Renal pelvis (tissue), 1 donor: ENCODE measurements at regions not wholly inside any gene's neighbourhood (a gene's known extent, or its start where the extent isn't known, plus 50 kb on each side); places are given as distances from the start of the nearest gene placed in this dataset.

Experiments
- DNase-seq: peaks from one replicate; pipeline ENCODE4 v3.0.0-alpha.2; 2013

DNA sequence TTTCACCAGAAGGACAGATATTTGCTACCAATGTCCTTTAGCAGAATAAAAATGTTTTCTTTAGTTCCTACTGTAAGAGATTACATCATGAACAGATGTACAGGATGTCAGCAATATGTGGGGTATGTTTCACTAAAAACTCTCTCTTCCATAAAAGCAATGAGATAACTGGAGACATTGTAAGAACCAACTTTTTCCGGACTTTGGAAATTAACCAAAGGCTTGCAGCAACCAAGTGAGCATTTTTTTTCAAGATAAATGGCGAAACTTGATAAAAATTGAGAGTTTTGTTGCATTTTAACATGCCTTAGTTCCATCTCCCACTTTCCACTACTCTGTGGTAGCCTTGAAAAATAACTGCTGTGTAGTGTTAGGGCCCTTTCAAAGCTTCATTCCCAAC lies 429.8 kb upstream of the CDH2 start:
- no peak for DNase-seq

DNA sequence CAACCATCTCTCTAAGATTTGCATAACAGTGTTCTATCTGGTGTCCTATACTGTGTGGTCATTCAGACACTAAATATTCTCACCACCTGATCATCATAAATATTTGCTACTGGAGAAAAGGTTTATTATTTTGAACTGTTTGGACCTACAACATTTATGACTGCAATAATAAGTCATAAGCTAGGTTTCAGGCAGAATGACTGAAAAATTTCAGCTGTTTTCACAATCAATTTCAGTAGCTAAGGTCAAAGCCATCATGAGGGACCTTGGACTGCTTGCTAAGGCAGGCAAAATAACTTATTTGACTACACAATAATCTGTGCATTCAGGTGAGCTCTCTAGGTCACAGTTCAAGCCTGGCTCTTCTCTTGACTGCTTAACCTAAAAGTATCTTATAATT lies 425.5 kb upstream of the CDH2 start:
- no peak for DNase-seq

DNA sequence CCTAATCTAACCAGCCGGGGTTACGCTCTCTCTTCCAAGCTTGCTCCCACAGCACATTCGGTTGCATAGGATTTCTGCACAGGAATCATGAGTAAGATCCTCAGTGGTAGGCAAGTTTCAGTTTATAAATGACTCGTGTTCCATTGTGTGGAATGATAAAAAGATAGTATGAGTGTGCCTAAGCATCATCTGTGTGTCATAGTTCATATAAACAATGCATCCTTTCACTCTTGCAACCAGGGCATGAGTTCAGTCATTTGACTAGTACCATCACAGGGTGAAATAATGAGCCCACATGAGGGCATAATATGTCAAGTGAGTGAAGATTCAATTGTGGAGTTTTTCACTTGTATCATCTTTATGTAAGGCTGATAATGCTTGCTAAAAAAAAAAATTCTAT lies 417.1 kb upstream of the CDH2 start:
- no peak for DNase-seq

DNA sequence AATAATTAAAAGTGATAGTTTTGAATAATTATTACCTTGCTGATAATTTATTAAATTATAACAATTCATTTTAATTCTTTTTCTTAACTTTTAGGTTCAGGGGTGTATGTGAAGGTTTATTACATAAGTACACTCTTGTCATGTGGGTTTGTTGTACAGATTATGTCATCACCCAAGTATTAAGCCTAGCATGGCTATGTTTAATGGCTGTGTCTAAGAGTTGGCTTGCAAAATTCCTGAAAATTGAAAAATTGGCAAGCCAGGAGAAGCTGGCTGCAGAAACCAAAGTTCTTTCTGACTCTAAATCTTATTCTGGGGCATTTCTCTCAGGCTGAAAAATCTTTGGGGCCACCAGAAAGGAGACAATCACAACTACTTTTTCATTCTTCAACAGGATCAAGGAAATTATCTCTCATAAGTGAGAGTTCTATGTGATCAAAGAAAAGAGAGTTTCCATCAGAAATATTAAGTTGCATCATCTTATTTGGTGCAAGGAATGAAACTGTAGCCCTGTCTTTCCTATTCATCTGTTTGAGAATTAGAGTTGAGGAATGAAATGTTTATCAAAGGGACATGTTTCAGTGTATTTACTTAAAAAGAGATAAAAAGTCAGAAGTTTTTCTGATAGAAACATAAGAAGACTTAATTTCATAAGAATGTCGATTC lies 412.1 kb upstream of the CDH2 start:
- DNase-seq = no peak

DNA sequence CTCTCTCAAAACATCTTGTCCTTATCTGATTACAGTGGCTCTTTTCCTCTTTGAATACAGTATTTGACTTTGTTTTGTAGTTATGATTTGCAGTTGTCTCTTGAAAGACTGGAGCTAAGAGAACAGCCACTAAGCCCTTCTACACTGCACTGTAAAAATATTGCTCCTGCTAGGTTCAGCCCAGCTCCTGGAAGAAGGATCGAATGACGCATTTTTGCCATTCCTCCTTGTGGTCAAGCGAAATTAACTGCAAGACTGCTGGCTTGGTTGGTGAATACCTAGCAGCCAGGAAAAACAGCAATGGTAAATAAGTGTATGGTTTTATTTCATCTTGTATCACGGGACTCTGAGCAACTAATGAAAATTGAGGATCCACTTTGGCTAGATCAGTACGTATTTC lies 407.8 kb upstream of the CDH2 start:
- peak; percentile 76 for DNase-seq

DNA sequence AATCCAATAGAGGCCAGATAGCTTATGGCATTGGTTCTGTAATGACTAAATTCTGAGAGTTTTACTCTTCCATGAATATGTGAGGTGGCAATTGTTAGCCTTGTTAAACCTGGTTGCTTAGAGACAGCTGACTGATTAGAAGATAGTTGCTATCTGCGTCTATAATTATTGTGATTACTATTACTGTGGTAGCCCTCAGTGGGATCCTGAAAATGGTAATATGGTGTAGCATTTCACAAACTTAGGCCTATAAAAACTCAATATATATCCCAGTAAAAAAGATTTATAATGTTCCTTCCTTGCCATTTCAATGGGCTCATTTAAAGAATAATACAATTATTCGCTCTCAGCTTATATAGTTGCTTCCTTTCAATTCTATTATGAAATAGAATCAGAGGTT lies 405.8 kb upstream of the CDH2 start:
- no peak for DNase-seq

DNA sequence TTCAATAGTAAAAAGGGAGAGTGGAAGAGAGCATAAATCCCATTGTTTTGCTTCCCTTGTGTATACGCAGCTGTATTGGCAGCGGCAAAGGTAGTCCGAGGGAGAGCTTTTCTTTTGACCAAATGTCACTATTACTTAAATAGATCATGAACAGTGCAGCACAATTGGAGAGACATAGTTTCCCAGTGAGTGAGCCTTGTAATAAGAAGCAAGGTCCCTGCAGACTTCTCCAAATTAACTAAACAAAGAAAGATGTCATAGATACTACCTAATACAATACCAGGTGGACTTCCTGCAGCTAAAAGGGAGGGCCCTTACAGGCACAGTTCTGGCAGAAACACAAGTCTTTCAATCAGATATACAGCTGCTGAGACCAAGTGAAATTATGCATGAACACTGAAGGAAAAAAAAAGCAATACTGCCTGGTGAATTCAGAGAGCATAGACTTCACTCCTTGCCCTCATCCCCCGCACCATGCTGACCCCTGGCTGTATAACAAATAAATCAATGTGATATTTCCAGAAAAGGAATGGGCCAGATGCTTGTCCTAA lies 404.7 kb upstream of the CDH2 start:
- DNase-seq = peak; percentile 47

DNA sequence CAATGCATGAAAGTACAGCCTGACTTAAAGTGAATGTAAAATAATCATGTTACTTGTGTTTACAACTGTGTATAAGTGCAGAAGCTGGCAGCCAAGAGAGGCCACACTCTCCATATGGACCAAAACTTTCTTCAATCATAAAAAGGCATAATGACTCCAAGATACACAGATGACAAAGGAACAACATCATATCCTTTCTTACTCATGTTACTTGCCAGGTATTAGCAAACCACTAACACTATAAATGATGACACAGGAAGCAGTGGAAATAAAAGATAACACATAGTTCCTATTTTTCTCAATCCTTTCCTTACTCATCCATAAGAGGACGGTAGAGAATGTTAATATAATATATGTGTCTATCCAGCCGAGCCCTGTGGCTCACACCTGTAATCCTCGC lies 400.0 kb upstream of the CDH2 start:
- DNase-seq = no peak

DNA sequence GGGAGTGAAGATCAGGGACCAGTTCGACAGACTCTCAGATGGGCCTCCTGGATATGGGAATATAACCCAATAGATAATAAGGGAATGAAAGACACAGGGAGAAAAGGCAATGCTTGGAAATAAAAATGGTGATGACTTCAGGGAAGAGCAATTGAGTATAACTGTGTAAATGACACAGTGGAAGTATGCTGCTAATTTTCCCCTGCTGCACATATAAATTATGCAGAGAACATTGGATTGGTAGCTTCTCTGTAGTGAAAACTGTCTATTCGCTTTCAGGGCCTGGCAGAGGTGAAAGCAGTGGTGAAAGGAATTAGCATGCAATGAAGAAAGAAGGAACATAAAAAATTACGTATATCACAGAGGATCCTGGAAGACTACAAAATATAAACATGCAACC lies 398.2 kb upstream of the CDH2 start:
- DNase-seq = no peak

DNA sequence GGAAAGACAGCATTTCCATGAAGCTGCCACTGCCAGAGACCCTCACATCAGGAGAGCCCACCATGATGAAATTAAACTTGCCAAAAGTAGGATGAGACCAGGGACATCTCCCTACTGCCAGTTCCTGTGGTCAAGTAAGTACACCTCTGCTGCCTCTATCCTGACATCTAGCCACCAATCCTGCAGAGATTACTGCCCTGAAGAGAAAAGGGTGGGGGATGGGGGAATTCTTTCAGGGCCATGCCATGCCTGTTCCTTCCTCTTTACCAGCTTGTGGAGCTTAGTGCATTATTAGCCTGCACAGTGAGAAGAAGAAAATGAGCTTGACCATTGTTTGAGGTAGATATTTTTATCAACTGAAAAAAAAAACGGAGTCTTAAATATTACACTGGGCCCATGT lies 397.2 kb upstream of the CDH2 start:
- no peak for DNase-seq

DNA sequence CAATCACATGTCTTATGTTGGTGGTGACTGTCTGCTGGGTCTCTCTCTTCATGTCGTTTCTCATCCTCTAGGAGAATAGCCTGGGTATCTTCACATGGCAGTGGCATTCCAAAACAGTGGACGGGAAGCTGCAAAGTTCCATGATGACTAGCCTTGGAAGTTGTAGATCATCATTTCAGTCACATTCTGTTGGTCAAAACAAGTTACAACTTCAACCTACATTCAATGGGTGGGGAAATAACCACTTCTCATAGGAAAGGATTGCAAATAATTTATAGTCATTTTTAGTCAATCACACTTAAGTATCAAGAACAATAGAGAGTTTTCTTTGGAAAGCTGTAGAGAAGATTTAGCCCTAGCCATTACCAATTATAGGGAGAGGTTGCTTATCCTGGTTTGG lies 395.0 kb upstream of the CDH2 start:
- no peak for DNase-seq

DNA sequence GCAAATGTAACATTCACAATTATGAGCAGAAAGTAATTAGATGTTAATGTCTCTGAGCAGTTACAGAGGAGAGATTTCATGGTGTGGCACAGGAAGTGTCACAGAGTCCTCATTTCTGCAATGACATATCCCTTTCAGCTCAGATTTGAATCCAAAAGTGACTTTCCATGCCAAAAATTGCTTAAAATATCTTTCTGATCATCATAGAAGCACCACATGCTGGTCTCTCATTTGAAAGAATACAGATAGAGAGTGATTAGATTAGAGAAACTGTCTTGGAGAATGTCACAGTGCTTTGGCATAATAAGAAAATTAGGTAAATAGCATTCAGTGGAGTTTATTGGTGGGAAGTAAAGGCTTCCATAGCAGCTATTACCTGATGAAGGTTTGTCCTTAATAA lies 383.4 kb upstream of the CDH2 start:
- DNase-seq = no peak

DNA sequence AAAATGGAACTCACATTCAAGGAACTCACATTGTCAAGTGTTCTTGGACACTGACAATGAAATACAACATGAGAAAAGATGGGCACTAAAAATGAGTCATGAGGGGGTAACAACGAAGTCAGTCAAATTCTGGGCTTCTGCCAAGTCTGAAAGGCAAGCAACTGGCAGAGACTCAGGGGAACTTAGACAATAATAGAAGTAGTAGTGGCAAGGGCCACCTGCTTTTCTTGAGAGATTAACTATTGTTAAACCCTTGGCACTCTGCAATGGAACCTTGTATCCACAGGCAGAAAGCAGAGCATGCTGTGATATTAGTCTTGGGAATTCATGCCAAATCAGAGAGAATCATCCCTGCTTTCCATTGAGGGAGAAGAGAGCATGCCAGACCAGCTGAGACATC lies 382.6 kb upstream of the CDH2 start:
- DNase-seq = no peak

DNA sequence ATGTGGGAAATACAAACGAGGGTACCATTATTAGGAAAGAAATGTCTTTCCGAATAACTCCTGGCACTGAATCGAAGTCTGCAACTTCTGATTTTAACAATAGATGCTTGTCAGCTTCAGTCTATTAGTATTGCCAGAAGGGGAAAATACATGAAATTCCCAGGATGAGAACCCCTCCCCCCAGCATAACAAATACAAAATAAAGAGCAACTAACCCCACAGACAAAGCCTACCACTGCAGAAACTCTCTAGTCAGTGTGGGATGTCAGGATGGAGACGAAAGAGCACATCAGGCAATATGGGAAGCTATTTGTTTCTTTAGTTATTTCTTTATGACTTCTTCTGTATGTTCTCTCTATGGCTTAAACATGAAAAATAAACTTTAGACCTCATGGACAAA lies 365.0 kb upstream of the CDH2 start:
- no peak for DNase-seq

DNA sequence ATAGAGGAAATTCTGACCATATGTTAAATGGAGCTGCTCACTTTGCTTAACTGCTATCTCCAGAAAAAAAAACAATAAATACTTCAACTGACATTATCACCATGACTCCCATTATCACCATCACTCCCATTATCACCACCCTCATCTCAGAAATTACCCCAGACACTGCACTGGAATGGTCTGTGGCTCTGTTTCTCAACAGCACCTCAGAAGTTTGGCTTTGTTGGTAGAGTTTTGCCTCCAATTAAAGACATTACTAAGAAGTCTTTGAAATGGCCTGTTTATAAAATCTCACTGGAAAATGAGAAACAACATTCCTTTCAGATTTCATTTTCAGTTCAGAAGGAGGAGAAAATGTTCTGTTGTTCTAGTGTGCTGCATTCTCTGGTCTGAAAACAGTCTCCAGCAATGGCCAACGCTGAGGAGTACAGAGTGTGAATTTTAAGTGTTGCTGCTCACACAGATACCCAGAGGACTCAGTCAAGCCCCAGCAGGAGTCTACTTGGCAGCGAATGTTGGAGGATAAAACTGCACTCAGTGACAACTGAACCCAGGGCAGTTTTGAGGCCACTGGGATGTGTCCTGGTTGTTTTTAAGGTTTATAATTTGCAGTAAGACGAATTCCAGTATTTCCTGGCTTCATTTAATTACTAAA lies 364.5 kb upstream of the CDH2 start:
- no peak for DNase-seq

DNA sequence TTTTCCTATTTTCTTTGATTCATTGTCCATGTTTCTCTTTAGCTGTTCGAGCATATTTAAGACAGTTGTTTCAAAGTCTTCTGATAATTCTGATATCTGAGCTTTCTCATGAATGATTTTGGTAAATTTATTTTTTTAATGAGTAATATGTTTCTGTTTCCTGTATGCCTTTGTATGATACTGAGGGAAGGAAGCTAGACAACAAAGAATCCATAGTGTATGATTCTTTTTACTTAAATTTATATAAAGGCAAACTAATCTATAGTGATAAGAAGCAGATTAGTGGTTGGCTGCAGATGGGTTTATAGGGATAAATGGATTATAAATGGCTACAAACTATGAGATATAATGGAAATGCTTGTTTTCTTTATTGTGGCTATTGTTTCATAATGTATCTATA lies 352.7 kb upstream of the CDH2 start:
- DNase-seq = no peak

DNA sequence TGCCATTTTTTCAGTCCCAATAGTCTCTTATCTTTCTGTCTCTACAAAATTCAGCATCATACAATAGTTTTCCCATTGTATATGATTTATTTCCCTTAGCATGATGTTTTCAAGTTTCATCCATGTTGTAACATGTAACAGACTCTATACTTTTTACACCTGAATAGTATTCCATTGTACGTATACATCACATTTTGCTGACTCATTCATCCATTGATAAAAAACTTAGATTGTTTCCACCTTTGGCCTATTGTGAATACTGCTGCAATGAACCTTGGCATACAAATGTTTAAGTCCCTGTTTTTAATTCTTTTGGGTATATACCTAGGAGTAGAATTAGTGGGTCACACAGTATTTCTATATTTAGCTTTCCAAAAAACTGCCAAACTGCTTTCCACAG lies 349.3 kb upstream of the CDH2 start:
- DNase-seq = no peak

DNA sequence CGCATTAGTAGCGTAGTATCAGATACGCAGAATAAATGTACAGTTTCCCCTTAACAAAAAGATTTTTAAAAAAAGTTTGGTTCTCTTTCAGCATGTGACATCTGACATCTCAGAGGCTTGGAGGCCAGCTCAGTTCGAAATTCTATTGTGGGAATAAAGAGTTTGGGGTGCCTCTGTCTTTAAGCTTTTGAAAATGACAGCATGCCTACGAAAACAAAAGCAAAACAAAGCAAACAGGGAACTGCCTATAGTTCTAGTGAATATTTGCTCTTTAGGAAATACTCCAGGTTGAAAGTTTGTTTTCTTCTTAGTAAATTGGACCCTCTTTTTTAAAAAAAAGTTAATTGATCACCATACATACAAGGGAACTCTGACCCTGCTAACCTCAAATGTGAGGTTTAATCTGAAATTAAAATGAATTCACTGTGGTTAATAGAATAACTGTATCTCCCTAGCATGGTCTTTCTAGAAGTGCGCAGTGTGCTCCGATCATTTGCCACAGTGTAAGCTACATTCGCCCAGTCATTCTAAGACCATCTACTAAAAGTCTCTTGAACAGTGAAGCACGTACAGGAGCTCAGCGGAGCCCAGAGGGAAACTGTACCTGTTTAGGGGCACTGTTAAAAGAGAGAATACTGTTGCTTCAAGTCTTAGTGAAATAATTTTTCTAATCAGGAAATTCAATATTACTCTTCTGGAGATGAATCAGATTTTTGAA lies 347.0 kb upstream of the CDH2 start:
- no peak for DNase-seq

DNA sequence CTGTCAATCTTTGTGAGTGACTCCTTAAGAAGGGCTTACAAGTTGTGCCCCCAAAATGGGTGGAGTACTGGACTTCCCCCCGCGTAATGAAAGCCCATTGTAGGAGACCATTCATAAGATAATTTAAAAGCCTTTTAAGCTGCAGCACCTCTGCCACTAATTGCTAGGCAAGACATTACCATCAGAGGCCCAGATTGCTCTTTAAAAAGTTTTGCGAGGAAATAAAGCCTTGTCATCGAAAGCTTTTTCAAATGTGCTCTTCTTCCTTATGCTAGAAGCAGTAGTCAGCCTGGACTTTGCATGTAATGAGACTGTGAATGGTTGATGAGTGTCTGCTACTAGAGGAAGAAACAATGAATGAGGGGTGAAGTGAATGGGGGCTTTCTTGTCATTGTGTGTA lies 345.3 kb upstream of the CDH2 start:
- DNase-seq = no peak

DNA sequence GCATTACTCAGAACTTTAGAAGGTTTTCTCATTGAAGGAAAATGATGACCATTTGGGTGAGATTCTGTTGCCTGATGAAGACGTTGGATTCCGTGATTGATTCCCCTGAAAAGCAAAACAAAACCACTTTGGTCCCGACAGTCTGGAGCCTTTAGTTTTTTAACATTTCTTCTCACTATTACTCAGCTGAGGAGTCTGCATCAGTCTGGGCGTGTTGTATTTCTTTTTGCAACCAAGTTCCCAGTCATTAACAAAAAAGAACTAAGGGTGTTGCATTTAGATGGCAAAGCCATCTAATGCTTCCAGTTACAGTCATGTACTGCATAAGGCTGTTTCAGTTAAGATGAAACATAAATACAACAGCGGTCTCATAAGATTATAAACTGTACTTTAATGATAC lies 343.1 kb upstream of the CDH2 start:
- no peak for DNase-seq

DNA sequence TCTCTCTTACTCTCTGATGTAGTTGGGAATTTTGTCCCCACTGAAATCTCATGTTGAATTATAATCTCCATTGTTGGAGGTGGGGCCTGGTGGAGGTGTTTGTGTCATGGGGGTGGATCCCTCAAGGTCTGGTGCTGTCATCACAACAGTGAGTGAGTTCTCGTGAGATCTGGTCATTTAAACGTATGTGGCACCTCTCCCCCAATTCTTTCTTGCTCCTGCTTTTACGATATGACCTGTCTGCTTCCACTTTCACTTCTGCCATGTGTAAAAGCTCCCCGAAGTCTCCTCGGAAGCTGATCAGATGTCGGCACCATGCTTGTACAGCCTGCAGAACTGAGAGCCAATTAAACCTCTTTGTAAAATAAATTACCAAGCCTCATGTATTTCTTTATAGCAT lies 337.8 kb upstream of the CDH2 start:
- no peak for DNase-seq

DNA sequence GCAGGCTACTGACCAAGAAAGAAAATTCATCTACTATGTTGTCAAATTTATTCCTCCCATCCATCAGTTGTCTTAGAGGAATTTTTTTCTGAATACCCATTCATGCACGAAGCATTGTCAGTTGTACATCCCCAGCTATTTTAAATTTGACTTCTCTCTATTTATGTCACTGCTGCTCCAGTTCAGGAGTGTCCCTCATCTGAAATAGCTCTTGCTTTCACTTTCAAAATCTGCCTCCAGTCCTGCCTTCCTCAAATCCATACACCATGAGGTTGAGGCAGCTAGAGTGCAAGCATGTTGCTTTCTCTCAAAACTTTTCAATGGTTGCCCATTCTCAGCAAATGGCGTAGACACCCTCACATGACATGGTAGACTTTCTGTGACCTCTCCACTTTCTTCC lies 335.4 kb upstream of the CDH2 start:
- no peak for DNase-seq

DNA sequence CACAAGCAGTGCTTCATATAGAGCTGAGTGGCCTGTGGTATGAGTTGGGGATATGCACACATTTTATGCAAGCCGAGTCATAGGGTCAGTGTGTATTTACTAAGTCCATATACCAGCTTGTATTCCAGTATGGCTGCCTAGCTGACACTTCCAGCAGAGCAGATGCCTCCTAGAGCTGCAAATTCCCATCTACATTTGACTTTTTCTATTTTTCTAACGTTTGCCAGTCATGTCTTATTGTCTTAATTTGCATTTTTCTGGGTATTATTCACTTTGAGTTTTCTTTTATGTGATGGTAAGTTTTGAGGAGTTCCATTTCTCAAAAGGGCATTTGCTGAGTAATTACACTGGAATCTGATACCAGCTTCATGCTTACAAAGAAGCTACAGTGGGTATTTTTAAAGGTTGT lies 334.5 kb upstream of the CDH2 start:
- DNase-seq = no peak
